CD14-positive monocyte (primary cell): ENCODE measurements at regions not wholly inside any gene's neighbourhood (a gene's known extent, or its start where the extent isn't known, plus 50 kb on each side); places are given as distances from the start of the nearest gene placed in this dataset.

Experiments
- DNase-seq, 3 donors: peaks; one replicate each; pipeline ENCODE4 v3.0.0-alpha.2; 2011 to 2022
- H2AFZ ChIP-seq: 2 replicates; pipeline ENCODE4 v1.6.0; 2012; ENCODE audit warnings: mild to moderate bottlenecking, low read depth, low read length, inconsistent platforms; ENCODE audit not compliant: insufficient read depth, poor library complexity, severe bottlenecking
- H3K27ac ChIP-seq, 2 donors: 1 replicate in 1 of 2; 2 replicates in 1 of 2; pipeline ENCODE4 v1.5.1; 2012 to 2013; ENCODE audit warnings: low read length in 2 of 2, control low read depth in 1 of 2, inconsistent platforms in 1 of 2, low read depth in 1 of 2, mild to moderate bottlenecking in 1 of 2
- H3K27me3 ChIP-seq, 2 donors: one replicate each; pipeline versions ENCODE4 v1.6.0 to v1.6.1; 2011 to 2013; ENCODE audit warnings: low read length in 2 of 2; ENCODE audit not compliant: control insufficient read depth in 2 of 2, insufficient read depth in 2 of 2
- H3K36me3 ChIP-seq, 2 donors: replicated peaks in 1 of 2; 1 replicate in 1 of 2; 2 replicates in 1 of 2; pipeline versions ENCODE4 v1.5.1 to v1.6.1; 2012 to 2013; ENCODE audit warnings: low read length in 2 of 2, control low read depth in 1 of 2, inconsistent platforms in 1 of 2, mild to moderate bottlenecking in 1 of 2; ENCODE audit not compliant: insufficient read depth in 2 of 2, control insufficient read depth in 1 of 2
- H3K4me1 ChIP-seq, 2 donors: 1 replicate in 1 of 2; 2 replicates in 1 of 2; pipeline versions ENCODE4 v1.5.1 to v1.6.1; 2012 to 2013; ENCODE audit warnings: low read length in 2 of 2, control low read depth in 1 of 2, inconsistent platforms in 1 of 2, mild to moderate bottlenecking in 1 of 2, moderate library complexity in 1 of 2; ENCODE audit not compliant: insufficient read depth in 2 of 2, control insufficient read depth in 1 of 2
- H3K4me2 ChIP-seq: replicated peaks from 2 replicates; pipeline ENCODE3; 2012; ENCODE audit warnings: low read length, moderate library complexity, mild to moderate bottlenecking; ENCODE audit not compliant: poor library complexity, severe bottlenecking; ENCODE audit errors: extremely low read depth
- H3K4me3 ChIP-seq, 3 experiments: fragments of 200-600 bp in 1 of 3; sonication (generic) in 1 of 3; replicated peaks in 1 of 3; 1 replicate in 2 of 3; 2 replicates in 1 of 3; pipeline ENCODE4 v1.5.1; 2011 to 2013; ENCODE audit warnings: low read length in 3 of 3, mild to moderate bottlenecking in 3 of 3, control low read depth in 2 of 3, low read depth in 2 of 3, inconsistent platforms in 1 of 3, moderate library complexity in 1 of 3
- H3K79me2 ChIP-seq: 2 replicates; pipeline ENCODE4 v1.6.0; 2012; ENCODE audit warnings: mild to moderate bottlenecking, control low read depth, inconsistent platforms, low read length, moderate library complexity; ENCODE audit not compliant: insufficient read depth
- H3K9ac ChIP-seq: 2 replicates; pipeline ENCODE4 v1.6.0; 2017; ENCODE audit warnings: low read length, mild to moderate bottlenecking; ENCODE audit not compliant: insufficient read depth, poor library complexity, severe bottlenecking
- H3K9me3 ChIP-seq, 2 donors: replicated peaks in 1 of 2; 1 replicate in 1 of 2; 2 replicates in 1 of 2; pipeline versions ENCODE4 v1.5.1 to v1.6.1; 2012 to 2013; ENCODE audit warnings: low read length in 2 of 2, control low read depth in 1 of 2; ENCODE audit not compliant: control insufficient read depth in 1 of 2, insufficient read depth in 1 of 2
- H4K20me1 ChIP-seq: 2 replicates; pipeline ENCODE4 v1.6.0; 2012; ENCODE audit warnings: mild to moderate bottlenecking, low read length, control low read depth, moderate library complexity; ENCODE audit not compliant: insufficient read depth
- H3K27ac Mint-ChIP-seq, 7 donors: one replicate each; pipeline ENCODE4 v1.8.0; 2020; ENCODE audit warnings: mild to moderate bottlenecking in 7 of 7, mixed read lengths in 7 of 7, moderate library complexity in 6 of 7, inconsistent platforms in 2 of 7
- H3K27me3 Mint-ChIP-seq, 3 donors: one replicate each; pipeline ENCODE4 v1.8.0; 2021 to 2022; ENCODE audit warnings: low read depth in 3 of 3, mild to moderate bottlenecking in 3 of 3, mixed read lengths in 3 of 3, moderate library complexity in 3 of 3, inconsistent platforms in 1 of 3
- H3K36me3 Mint-ChIP-seq, 2 donors: one replicate each; pipeline ENCODE4 v1.8.0; 2020; ENCODE audit warnings: mixed read lengths in 2 of 2, inconsistent platforms in 1 of 2, mild to moderate bottlenecking in 1 of 2
- H3K4me1 Mint-ChIP-seq: one replicate; pipeline ENCODE4 v1.8.0; 2020; ENCODE audit warnings: mild to moderate bottlenecking, mixed read lengths
- H3K4me3 Mint-ChIP-seq, 2 donors: one replicate each; pipeline ENCODE4 v1.8.0; 2020; ENCODE audit warnings: mild to moderate bottlenecking in 2 of 2, mixed read lengths in 2 of 2, moderate library complexity in 1 of 2
- H3K9me3 Mint-ChIP-seq, 7 donors: one replicate each; pipeline ENCODE4 v1.8.0; 2020 to 2022; ENCODE audit warnings: mixed read lengths in 7 of 7, mild to moderate bottlenecking in 6 of 7, moderate library complexity in 6 of 7, inconsistent platforms in 2 of 7
- WGBS: methylation state at CpG from one replicate; pipeline ENCODE4 v1.1.5; 2013; ENCODE audit warnings: missing lambda C conversion rate; ENCODE audit not compliant: insufficient coverage; 5-methylcytosine and 5-hydroxymethylcytosine counted together
- intact Hi-C, 2 donors: fragments of 100-400 bp; cut with micrococcal nuclease; formaldehyde crosslinking; loops; one replicate each; pipeline versions ENCODE4 v1.15.0 to v1.15.1; 2023
- TF ChIP-seq, protein P1 (sequence below): fragments of 200-600 bp; IDR thresholded peaks from one replicate; pipeline ENCODE4 v1.8.0; 2022; ENCODE audit warnings: antibody characterized with exemption, mild to moderate bottlenecking

DNA sequence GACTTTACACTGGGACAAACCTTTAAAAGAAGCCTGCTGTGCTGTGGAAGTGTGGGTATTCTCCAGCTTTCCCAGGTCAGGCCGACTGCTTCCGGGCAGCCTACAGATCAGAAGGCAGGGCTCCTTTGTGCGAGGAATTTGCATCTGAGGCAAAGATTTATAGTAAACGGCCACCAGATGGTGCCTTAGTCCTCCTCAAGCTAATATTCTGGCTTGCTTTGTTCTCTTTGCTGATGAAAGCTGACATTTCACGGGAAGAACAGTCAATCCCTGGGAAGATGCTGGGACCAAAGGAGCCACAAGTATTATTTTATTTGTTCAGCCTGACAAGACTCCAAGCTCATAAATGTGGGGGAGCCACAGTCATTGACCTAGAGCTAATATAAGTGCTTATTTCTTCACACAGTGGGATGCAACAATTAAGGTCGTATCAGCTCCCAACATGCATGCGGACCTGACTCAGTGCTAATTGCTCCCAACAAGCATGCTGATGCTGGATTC, 120.7 kb upstream of the TRIM2 start:
- Histone ChIP-seq H3K27ac (no peak overlapping the region), H3K4me2 (no peak overlapping the region), H3K27me3 (no peaks in the 10 kb centered on the region), H3K4me1 (peaks cover 0 to 7% of the 10 kb centered on the region in 2 donors), H3K9me3 (no peaks in the 10 kb centered on the region), H3K9ac (no peak overlapping the region), H4K20me1 (no peaks in the 10 kb centered on the region), H2AFZ (peak overlapping the region; percentile 3), H3K4me3 (no peak overlapping the region), H3K36me3 (no peaks in the 10 kb centered on the region), H3K79me2 (no peaks in the 10 kb centered on the region)
- peaks cover 4 to 16% (median 6%) of the 10 kb centered on the region in 3 donors for H3K27me3 Mint-ChIP-seq
- 2% methylated on average over 4 of the region's 7 CpGs for WGBS
- H3K9me3 Mint-ChIP-seq = no peaks in the 10 kb centered on the region
- TF ChIP-seq, protein P1, sequence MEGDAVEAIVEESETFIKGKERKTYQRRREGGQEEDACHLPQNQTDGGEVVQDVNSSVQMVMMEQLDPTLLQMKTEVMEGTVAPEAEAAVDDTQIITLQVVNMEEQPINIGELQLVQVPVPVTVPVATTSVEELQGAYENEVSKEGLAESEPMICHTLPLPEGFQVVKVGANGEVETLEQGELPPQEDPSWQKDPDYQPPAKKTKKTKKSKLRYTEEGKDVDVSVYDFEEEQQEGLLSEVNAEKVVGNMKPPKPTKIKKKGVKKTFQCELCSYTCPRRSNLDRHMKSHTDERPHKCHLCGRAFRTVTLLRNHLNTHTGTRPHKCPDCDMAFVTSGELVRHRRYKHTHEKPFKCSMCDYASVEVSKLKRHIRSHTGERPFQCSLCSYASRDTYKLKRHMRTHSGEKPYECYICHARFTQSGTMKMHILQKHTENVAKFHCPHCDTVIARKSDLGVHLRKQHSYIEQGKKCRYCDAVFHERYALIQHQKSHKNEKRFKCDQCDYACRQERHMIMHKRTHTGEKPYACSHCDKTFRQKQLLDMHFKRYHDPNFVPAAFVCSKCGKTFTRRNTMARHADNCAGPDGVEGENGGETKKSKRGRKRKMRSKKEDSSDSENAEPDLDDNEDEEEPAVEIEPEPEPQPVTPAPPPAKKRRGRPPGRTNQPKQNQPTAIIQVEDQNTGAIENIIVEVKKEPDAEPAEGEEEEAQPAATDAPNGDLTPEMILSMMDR = peak; percentile 64
- H3K4me1 Mint-ChIP-seq = peaks cover 21% of the 10 kb centered on the region
- peak; percentile 17 to 47 (median 36) for DNase-seq
- H3K36me3 Mint-ChIP-seq = no peaks in the 10 kb centered on the region
- peak overlapping the region in 1 of 7 donors; percentile 40 for H3K27ac Mint-ChIP-seq
- peak overlapping the region in 1 of 2 donors; percentile 40 for H3K4me3 Mint-ChIP-seq
- intact Hi-C loops = loop anchor here (5.0 kb wide), 2 partner anchors 44 to 236 kb away; no protein-coding TSS in a partner anchor

DNA sequence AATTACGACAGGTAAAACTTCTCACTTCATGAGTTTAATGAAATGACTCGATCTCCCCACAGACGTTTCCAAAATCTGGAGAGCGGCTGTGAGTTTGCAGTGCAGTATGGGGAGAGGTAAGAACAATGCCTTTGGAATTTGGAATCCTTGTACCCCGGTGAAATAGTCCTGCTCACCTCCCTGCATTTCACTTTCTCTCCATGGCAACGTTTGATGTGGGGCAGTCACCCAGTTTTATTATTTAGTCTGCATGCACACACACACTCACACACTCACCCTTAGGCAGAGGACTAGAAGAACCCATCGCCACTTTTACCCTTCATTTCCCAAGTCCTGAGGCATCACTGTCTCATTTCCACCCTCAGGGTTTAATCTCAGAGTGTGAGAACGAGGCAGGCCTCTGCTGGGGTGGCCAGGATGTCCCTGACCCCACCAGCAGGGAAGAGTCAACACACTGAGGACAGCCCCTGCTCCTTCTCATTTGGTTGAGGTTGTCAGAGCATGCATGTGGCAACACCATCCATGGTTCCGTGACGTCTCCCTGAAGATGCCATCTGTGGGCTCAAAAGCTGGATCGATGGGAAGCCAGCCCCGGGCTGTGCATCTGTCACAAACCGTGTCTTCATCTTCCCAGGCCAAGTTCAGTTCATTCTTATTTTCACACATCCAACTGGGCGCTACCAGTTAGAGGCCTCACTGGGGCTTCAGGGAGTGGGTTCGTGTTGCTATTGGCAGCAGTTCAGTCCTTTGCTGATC, 119.8 kb upstream of the TRIM2 start:
- H3K27ac Mint-ChIP-seq = no peak overlapping the region
- Histone ChIP-seq H3K36me3 (no peaks in the 10 kb centered on the region), H3K9me3 (no peaks in the 10 kb centered on the region), H3K27ac (no peak overlapping the region), H4K20me1 (no peaks in the 10 kb centered on the region), H2AFZ (no peak overlapping the region), H3K9ac (no peak overlapping the region), H3K4me2 (no peak overlapping the region), H3K27me3 (no peaks in the 10 kb centered on the region), H3K4me3 (no peak overlapping the region), H3K4me1 (peaks cover 0 to 7% of the 10 kb centered on the region in 2 donors), H3K79me2 (no peaks in the 10 kb centered on the region)
- H3K27me3 Mint-ChIP-seq = peaks cover 4 to 15% (median 6%) of the 10 kb centered on the region in 3 donors
- intact Hi-C loops = loop anchor here (5.0 kb wide), 2 partner anchors 43 to 237 kb away; no protein-coding TSS in a partner anchor
- H3K36me3 Mint-ChIP-seq = no peaks in the 10 kb centered on the region
- DNase-seq = no peak
- H3K9me3 Mint-ChIP-seq = no peaks in the 10 kb centered on the region
- peaks cover 21% of the 10 kb centered on the region for H3K4me1 Mint-ChIP-seq
- 96% methylated on average over 7 of the region's 15 CpGs for WGBS
- no peak overlapping the region for H3K4me3 Mint-ChIP-seq
- TF ChIP-seq, protein P1 = no peak
